D721Med (cell line): ENCODE measurements at regions not wholly inside any gene's neighbourhood (a gene's known extent, or its start where the extent isn't known, plus 50 kb on each side); places are given as distances from the start of the nearest gene placed in this dataset.
"Not testable (repeated sequence)": the region's sequence is repeated elsewhere in the genome, so short reads cannot be mapped to it uniquely, and the experiment has no call there.

Experiments used
- DNase-seq: peaks from one replicate; pipeline ENCODE4 v3.0.0; 2011; ENCODE audit warnings: low spot score; ENCODE audit not compliant: insufficient read length
- FAIRE-seq: peaks from 2 replicates; lab custom pipeline; 2011; peaks lifted over from hg19 to GRCh38; lab: Jason Lieb, UNC
- TF ChIP-seq, protein P1 (sequence below): IDR thresholded peaks from 2 replicates; pipeline ENCODE4 v1.5.1; 2012; ENCODE audit warnings: mild to moderate bottlenecking, control low read depth; ENCODE audit not compliant: insufficient read depth; ENCODE audit errors: missing control alignments

GRCh38 chr4:77501240-77501639 is 104.4 kb upstream of the CXCL13 start:
- FAIRE-seq = no peak
- DNase-seq = no peak
- TF ChIP-seq, protein P1, sequence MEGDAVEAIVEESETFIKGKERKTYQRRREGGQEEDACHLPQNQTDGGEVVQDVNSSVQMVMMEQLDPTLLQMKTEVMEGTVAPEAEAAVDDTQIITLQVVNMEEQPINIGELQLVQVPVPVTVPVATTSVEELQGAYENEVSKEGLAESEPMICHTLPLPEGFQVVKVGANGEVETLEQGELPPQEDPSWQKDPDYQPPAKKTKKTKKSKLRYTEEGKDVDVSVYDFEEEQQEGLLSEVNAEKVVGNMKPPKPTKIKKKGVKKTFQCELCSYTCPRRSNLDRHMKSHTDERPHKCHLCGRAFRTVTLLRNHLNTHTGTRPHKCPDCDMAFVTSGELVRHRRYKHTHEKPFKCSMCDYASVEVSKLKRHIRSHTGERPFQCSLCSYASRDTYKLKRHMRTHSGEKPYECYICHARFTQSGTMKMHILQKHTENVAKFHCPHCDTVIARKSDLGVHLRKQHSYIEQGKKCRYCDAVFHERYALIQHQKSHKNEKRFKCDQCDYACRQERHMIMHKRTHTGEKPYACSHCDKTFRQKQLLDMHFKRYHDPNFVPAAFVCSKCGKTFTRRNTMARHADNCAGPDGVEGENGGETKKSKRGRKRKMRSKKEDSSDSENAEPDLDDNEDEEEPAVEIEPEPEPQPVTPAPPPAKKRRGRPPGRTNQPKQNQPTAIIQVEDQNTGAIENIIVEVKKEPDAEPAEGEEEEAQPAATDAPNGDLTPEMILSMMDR = no peak

GRCh38 chr4:77501851-77502250 is 103.8 kb upstream of the CXCL13 start:
- FAIRE-seq = no peak
- no peak for DNase-seq
- TF ChIP-seq, protein P1 = no peak

GRCh38 chr4:77504407-77504806 is 101.2 kb upstream of the CXCL13 start:
- no peak for FAIRE-seq
- no peak for DNase-seq
- TF ChIP-seq, protein P1 = no peak

DNA sequence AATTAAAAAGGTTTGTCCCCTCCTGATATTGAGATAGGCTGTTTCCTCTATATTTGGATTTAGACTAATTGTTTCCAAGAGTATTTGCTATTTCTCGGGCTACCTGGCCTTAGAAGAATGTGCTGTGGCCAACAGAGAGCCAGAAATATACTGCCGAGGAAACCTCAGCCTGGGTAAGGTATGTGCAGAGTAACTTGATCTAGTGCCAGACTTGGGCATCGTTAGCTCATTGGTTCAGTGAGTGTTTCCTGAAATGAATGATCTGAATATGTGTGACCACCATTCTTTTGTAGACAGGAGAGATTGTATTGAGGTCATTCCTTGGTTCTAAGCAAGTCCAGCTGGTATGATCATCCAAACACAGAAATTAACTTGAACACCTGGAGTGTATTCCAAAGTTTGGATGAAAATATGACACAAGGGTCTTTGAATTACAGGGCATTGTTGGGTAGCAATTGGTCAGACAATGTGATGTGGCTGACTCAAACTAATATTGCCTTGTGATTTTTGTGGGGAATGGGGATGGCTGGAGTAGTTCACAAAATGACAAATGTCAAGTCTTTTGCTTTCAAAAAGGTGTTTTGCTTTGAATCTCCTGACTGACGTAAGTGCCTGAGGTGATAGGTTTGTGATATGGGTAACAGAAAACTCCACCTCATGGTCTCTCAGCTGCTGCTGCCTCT is 100.2 kb upstream of the CXCL13 start:
- DNase-seq (no peak), FAIRE-seq (no peak)
- TF ChIP-seq, protein P1 = no peak

GRCh38 chr4:77505958-77506319 is 99.7 kb upstream of the CXCL13 start:
- FAIRE-seq = no peak
- TF ChIP-seq, protein P1 = no peak
- DNase-seq = no peak

- no peak for FAIRE-seq
- DNase-seq = no peak
- TF ChIP-seq, protein P1 = no peak
Observed at GRCh38 chr4:77510367-77510766, 95.3 kb upstream of the CXCL13 start.

- DNase-seq (no peak), FAIRE-seq (no peak)
- TF ChIP-seq, protein P1 = no peak
Observed at GRCh38 chr4:77525538-77525937, 80.1 kb upstream of the CXCL13 start.

DNA sequence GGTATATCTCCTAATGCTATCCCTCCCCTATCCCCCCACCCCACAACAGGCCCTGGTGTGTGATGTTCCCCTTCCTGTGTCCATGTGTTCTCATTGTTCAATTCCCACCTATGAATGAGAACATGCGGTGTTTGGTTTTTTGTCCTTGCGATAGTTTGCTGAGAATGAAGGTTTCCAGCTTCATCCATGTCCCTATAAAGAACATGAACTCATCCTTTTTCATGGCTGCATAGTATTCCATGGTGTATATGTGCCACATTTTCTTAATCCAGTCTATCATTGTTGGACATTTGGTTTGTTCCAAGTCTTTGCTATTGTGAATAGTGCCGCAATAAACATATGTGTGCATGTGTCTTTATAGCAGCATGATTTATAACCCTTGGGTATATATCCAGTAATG is 77.7 kb upstream of the CXCL13 start:
- not testable (repeated sequence) for FAIRE-seq, DNase-seq
